ENCODE measurements at regions not wholly inside any gene's neighbourhood (a gene's known extent, or its start where the extent isn't known, plus 50 kb on each side); places are given as distances from the start of the nearest gene placed in this dataset.
"Not testable (repeated sequence)": the region's sequence is repeated elsewhere in the genome, so short reads cannot be mapped to it uniquely, and the experiment has no call there.

- H3K4me3 ChIP-seq (ENCODE audit: low read depth, low read length) = no peak overlapping the region
- TF ChIP-seq CTCF (IDR thresholded peaks at IDR 0.05; ENCODE audit: control insufficient read depth, extremely low read depth, insufficient read depth) = no peak
- no peak for DNase-seq (ENCODE audit: low read depth)
These were observed 188.8 kb upstream of the GLRA1 start for GRCh38 chr5:152113401-152113800.

GRCh38 chr5:152107220-152107619 is 182.6 kb upstream of the GLRA1 start:
- DNase-seq (ENCODE audit: low read depth) = no peak
- no peak for TF ChIP-seq CTCF (IDR thresholded peaks at IDR 0.05; ENCODE audit: control insufficient read depth, extremely low read depth, insufficient read depth)
- H3K4me3 ChIP-seq (ENCODE audit: low read depth, low read length) = no peak overlapping the region

GRCh38 chr5:152106571-152106970 is 181.9 kb upstream of the GLRA1 start:
- no peak for TF ChIP-seq CTCF (IDR thresholded peaks at IDR 0.05; ENCODE audit: control insufficient read depth, extremely low read depth, insufficient read depth)
- DNase-seq (ENCODE audit: low read depth) = no peak
- no peak overlapping the region for H3K4me3 ChIP-seq (ENCODE audit: low read depth, low read length)

GRCh38 chr5:152105085-152105484 is 180.4 kb upstream of the GLRA1 start:
- TF ChIP-seq CTCF (IDR thresholded peaks at IDR 0.05; ENCODE audit: control insufficient read depth, extremely low read depth, insufficient read depth) = no peak
- DNase-seq (ENCODE audit: low read depth) = no peak
- H3K4me3 ChIP-seq (ENCODE audit: low read depth, low read length) = no peak overlapping the region

GRCh38 chr5:152104211-152104610 is 179.6 kb upstream of the GLRA1 start:
- DNase-seq (ENCODE audit: low read depth) = no peak
- H3K4me3 ChIP-seq (ENCODE audit: low read depth, low read length) = no peak overlapping the region
- TF ChIP-seq CTCF (IDR thresholded peaks at IDR 0.05; ENCODE audit: control insufficient read depth, extremely low read depth, insufficient read depth) = no peak

GRCh38 chr5:152102908-152103307 is 178.3 kb upstream of the GLRA1 start:
- DNase-seq (ENCODE audit: low read depth); H3K4me3 ChIP-seq (ENCODE audit: low read depth, low read length): not testable (repeated sequence)

GRCh38 chr5:152102057-152102456 is 177.4 kb upstream of the GLRA1 start:
- no peak overlapping the region for H3K4me3 ChIP-seq (ENCODE audit: low read depth, low read length)
- TF ChIP-seq CTCF (IDR thresholded peaks at IDR 0.05; ENCODE audit: control insufficient read depth, extremely low read depth, insufficient read depth) = no peak
- DNase-seq (ENCODE audit: low read depth) = no peak

GRCh38 chr5:152100462-152100861 is 175.8 kb upstream of the GLRA1 start:
- no peak for DNase-seq (ENCODE audit: low read depth)
- H3K4me3 ChIP-seq (ENCODE audit: low read depth, low read length) = no peak overlapping the region
- no peak for TF ChIP-seq CTCF (IDR thresholded peaks at IDR 0.05; ENCODE audit: control insufficient read depth, extremely low read depth, insufficient read depth)
